ENCODE measurements at regions not wholly inside any gene's neighbourhood (a gene's known extent, or its start where the extent isn't known, plus 50 kb on each side); places are given as distances from the start of the nearest gene placed in this dataset.

- H3K4me3 ChIP-seq (ENCODE audit: control insufficient read depth, low read depth, low read length) = no peak overlapping the region
- DNase-seq (ENCODE audit: low read depth) = peak; percentile 30
- TF ChIP-seq CTCF (conservative IDR thresholded peaks at IDR 0.05; ENCODE audit: control insufficient read depth, insufficient read depth, low read depth, low read length) = no peak
Measured at GRCh38 chr15:35142578-35142977, 57.5 kb upstream of the NANOGP8 start.

GRCh38 chr15:35141743-35142471, 56.8 kb upstream of the NANOGP8 start:
- DNase-seq (ENCODE audit: low read depth) = peak; percentile 94
- H3K4me3 ChIP-seq (ENCODE audit: control insufficient read depth, low read depth, low read length) = no peak overlapping the region
- no peak for TF ChIP-seq CTCF (conservative IDR thresholded peaks at IDR 0.05; ENCODE audit: control insufficient read depth, insufficient read depth, low read depth, low read length)

GRCh38 chr15:35139822-35140221, 54.7 kb upstream of the NANOGP8 start:
- no peak for TF ChIP-seq CTCF (conservative IDR thresholded peaks at IDR 0.05; ENCODE audit: control insufficient read depth, insufficient read depth, low read depth, low read length)
- H3K4me3 ChIP-seq (ENCODE audit: control insufficient read depth, low read depth, low read length) = no peak overlapping the region
- no peak for DNase-seq (ENCODE audit: low read depth)

GRCh38 chr15:35137190-35137574, 52.1 kb upstream of the NANOGP8 start:
- DNase-seq (ENCODE audit: low read depth) = no peak
- TF ChIP-seq CTCF (conservative IDR thresholded peaks at IDR 0.05; ENCODE audit: control insufficient read depth, insufficient read depth, low read depth, low read length) = no peak
- no peak overlapping the region for H3K4me3 ChIP-seq (ENCODE audit: control insufficient read depth, low read depth, low read length)

- no peak for TF ChIP-seq CTCF (conservative IDR thresholded peaks at IDR 0.05; ENCODE audit: control insufficient read depth, insufficient read depth, low read depth, low read length)
- DNase-seq (ENCODE audit: low read depth) = no peak
- no peak overlapping the region for H3K4me3 ChIP-seq (ENCODE audit: control insufficient read depth, low read depth, low read length)
Measured at GRCh38 chr15:35136321-35137189, 51.5 kb upstream of the NANOGP8 start.

Measured in fibroblast of mammary gland (primary cell).